Uterus (tissue), 3 donors: ENCODE measurements at regions not wholly inside any gene's neighbourhood (a gene's known extent, or its start where the extent isn't known, plus 50 kb on each side); places are given as distances from the start of the nearest gene placed in this dataset.
"Not testable (repeated sequence)": the region's sequence is repeated elsewhere in the genome, so short reads cannot be mapped to it uniquely, and the experiment has no call there.

Experiments
- DNase-seq, 2 donors: peaks; one replicate each; pipeline ENCODE4 v3.0.0-alpha.2; 2019 to 2020
- H3K27ac ChIP-seq, 2 donors: fragments of 200-600 bp; sonication (generic); 1 replicate in 1 of 2; 2 replicates in 1 of 2; pipeline ENCODE4 v1.5.1; 2016 to 2018
- H3K27me3 ChIP-seq, 2 donors: fragments of 200-600 bp; sonication (generic); one replicate each; pipeline ENCODE4 v1.5.1; 2018 to 2019; ENCODE audit warnings: control low read depth in 1 of 2
- H3K36me3 ChIP-seq, 2 donors: fragments of 200-600 bp; sonication (generic); one replicate each; pipeline ENCODE4 v1.5.1; 2019; ENCODE audit warnings: control low read depth in 1 of 2
- H3K4me1 ChIP-seq, 2 donors: fragments of 200-600 bp; sonication (generic); one replicate each; pipeline ENCODE4 v1.5.1; 2018 to 2019; ENCODE audit warnings: control low read depth in 1 of 2
- H3K4me3 ChIP-seq, 2 donors: fragments of 200-600 bp; sonication (generic); 1 replicate in 1 of 2; 2 replicates in 1 of 2; pipeline ENCODE4 v1.5.1; 2018 to 2019; ENCODE audit warnings: mild to moderate bottlenecking in 1 of 2
- H3K9me3 ChIP-seq, 2 donors: fragments of 200-600 bp; sonication (generic); one replicate each; pipeline ENCODE4 v1.5.1; 2019; ENCODE audit warnings: control low read depth in 1 of 2
- CTCF ChIP-seq, 4 experiments: fragments of 200-600 bp in 2 of 4; fragments of 450-650 bp in 2 of 4; sonication (generic) in 2 of 4; IDR thresholded peaks; one replicate each; pipeline ENCODE4 v1.5.1; 2016 to 2019; ENCODE audit warnings: antibody characterized with exemption in 4 of 4, mild to moderate bottlenecking in 2 of 4, moderate library complexity in 1 of 4
- POLR2A ChIP-seq, 2 donors: fragments of 450-650 bp; IDR thresholded peaks; one replicate each; pipeline ENCODE4 v1.6.1; 2016; ENCODE audit warnings: antibody characterized with exemption in 2 of 2, mild to moderate bottlenecking in 1 of 2, moderate library complexity in 1 of 2
- intact Hi-C: fragments of 100-400 bp; cut with DNase I; formaldehyde crosslinking; loops from one replicate; pipeline ENCODE4 v1.15.1; 2023; ENCODE audit warnings: low total_unique reads
- donor health status: DM: yes; HTN: yes; CAD: no.

GRCh38 chr3:177453451-177453844 is 256.2 kb upstream of the TBL1XR1 start:
- H3K9me3 ChIP-seq: no peaks in the 10 kb centered on the region
- TF ChIP-seq CTCF (IDR thresholded peaks at IDR 0.05) (no peak), POLR2A (IDR thresholded peaks at IDR 0.05) (no peak)
- no peaks in the 10 kb centered on the region for H3K27me3 ChIP-seq
- H3K36me3 ChIP-seq: no peaks in the 10 kb centered on the region
- H3K4me1 ChIP-seq: no peaks in the 10 kb centered on the region
- H3K27ac ChIP-seq: peak overlapping the region; percentile 79 to 84
- H3K4me3 ChIP-seq: no peak overlapping the region
- intact Hi-C loops: no loop called here
- no peak for DNase-seq

- DNase-seq, H3K36me3 ChIP-seq, H3K4me1 ChIP-seq, H3K27me3 ChIP-seq, intact Hi-C loops, H3K9me3 ChIP-seq, H3K4me3 ChIP-seq: not testable (repeated sequence)
- H3K27ac ChIP-seq: peak overlapping the region in 1 of 2 donors; percentile 83
These were observed 259.9 kb upstream of the TBL1XR1 start for GRCh38 chr3:177457204-177457603.

- H3K27ac ChIP-seq: peak overlapping the region; percentile 83 to 93
- no peaks in the 10 kb centered on the region for H3K9me3 ChIP-seq
- H3K4me3 ChIP-seq: no peak overlapping the region
- H3K27me3 ChIP-seq: no peaks in the 10 kb centered on the region
- peak in 1 of 2 donors; percentile 62 for DNase-seq
- TF ChIP-seq CTCF (IDR thresholded peaks at IDR 0.05) (no peak), POLR2A (IDR thresholded peaks at IDR 0.05) (no peak)
- intact Hi-C loops: no loop called here
- no peaks in the 10 kb centered on the region for H3K36me3 ChIP-seq
- peaks cover 0 to 10% of the 10 kb centered on the region in 2 donors for H3K4me1 ChIP-seq
These were observed 262.1 kb upstream of the TBL1XR1 start for GRCh38 chr3:177459401-177459800.

GRCh38 chr3:177460047-177460446 is 262.8 kb upstream of the TBL1XR1 start:
- DNase-seq: no peak
- TF ChIP-seq CTCF (IDR thresholded peaks at IDR 0.05): no peak
- no peak for TF ChIP-seq POLR2A (IDR thresholded peaks at IDR 0.05)
- Histone ChIP-seq H3K4me1 (peaks cover 0 to 10% of the 10 kb centered on the region in 2 donors), H3K27me3 (no peaks in the 10 kb centered on the region), H3K9me3 (no peaks in the 10 kb centered on the region), H3K36me3 (no peaks in the 10 kb centered on the region), H3K4me3 (peak overlapping the region in 1 of 2 donors; percentile 2), H3K27ac (peak overlapping the region; percentile 83 to 93)
- intact Hi-C loops: no loop called here

- peaks cover 0 to 10% of the 10 kb centered on the region in 2 donors for H3K4me1 ChIP-seq
- H3K27ac ChIP-seq: peak overlapping the region; percentile 83 to 93
These were observed 264.5 kb upstream of the TBL1XR1 start for GRCh38 chr3:177461765-177462164.

GRCh38 chr3:177463341-177463740 is 266.1 kb upstream of the TBL1XR1 start:
- H3K4me1 ChIP-seq, DNase-seq, H3K36me3 ChIP-seq, H3K27me3 ChIP-seq, intact Hi-C loops, H3K9me3 ChIP-seq, H3K4me3 ChIP-seq: not testable (repeated sequence)
- H3K27ac ChIP-seq: peak overlapping the region; percentile 34 to 93

More at GRCh38 chr3:177461765-177462164, 264.5 kb upstream of the TBL1XR1 start:
- Histone ChIP-seq H3K9me3 (no peaks in the 10 kb centered on the region), H3K27me3 (no peaks in the 10 kb centered on the region), H3K4me3 (no peak overlapping the region), H3K36me3 (no peaks in the 10 kb centered on the region)
- DNase-seq: no peak
- intact Hi-C loops: no loop called here
- TF ChIP-seq CTCF (IDR thresholded peaks at IDR 0.05) (no peak), POLR2A (IDR thresholded peaks at IDR 0.05) (no peak)
